ENCODE measurements at regions not wholly inside any gene's neighbourhood (a gene's known extent, or its start where the extent isn't known, plus 50 kb on each side); places are given as distances from the start of the nearest gene placed in this dataset.

DNA sequence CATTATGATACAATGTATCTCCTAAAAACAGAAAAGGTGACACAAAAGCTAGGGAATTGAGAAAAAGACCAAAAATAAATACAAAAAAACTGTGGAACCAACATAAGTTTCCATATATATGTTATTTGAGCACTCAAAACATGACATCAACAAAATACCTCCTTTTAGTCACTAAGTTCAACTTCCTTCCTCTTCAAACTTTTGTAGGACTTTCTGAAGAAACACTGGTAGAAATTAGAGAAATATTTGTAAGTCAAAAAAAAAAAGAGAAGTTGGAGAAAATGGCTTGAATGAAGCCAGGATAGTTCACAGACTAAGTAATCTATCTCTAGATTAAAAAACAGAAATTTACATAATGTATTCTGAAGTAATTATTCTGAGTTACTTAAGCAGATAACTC is 208.4 kb upstream of the ALCAM start:
- no peaks in the 10 kb centered on the region for H3K79me1 ChIP-seq (ENCODE audit: low read depth, low read length)
- peaks cover 0 to 13% of the 10 kb centered on the region in 2 donors for H3K4me1 ChIP-seq (ENCODE audit: control insufficient read depth in 2 of 2, insufficient read depth in 1 of 2, low read depth in 1 of 2, low read length in 2 of 2)

DNA sequence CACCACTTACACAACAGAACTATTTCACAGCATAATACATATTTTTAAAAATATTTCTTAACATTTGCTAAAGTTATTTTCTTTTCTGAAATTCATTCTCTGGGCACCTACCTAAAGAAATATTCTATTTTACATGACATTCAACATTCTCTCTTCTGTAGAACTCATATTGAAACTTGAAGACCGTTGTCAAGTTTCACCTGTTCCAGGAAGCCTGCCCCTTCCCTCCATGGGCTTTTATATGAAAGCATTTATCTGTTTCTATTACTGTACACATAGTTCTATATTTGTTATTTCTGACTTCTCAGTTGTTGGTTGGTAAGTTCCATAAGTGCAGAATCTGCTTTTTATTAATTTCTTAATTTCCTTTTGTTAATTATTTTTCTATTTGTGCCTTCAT is 204.3 kb upstream of the ALCAM start:
- Histone ChIP-seq H2BK15ac (ENCODE audit: low read length) (no peak overlapping the region), H3K4me1 (ENCODE audit: control insufficient read depth in 2 of 2, insufficient read depth in 1 of 2, low read depth in 1 of 2, low read length in 2 of 2) (no peaks in the 10 kb centered on the region), H4K8ac (ENCODE audit: low read depth, low read length) (no peak overlapping the region), H2BK5ac (ENCODE audit: low read length) (no peak overlapping the region), H3K14ac (ENCODE audit: low read length) (no peak overlapping the region), H3K18ac (ENCODE audit: low read length) (no peak overlapping the region), H3K27ac (replicated peaks; ENCODE audit: low read length) (no peak overlapping the region), H2BK12ac (ENCODE audit: low read length) (no peak overlapping the region), H2AFZ (ENCODE audit: low read length) (no peak overlapping the region), H3K4me2 (ENCODE audit: insufficient read depth, low read length, poor library complexity, severe bottlenecking) (no peak overlapping the region), H4K91ac (ENCODE audit: low read depth, low read length, poor library complexity) (no peak overlapping the region), H2BK120ac (ENCODE audit: low read depth, low read length) (no peak overlapping the region), H3K27me3 (ENCODE audit: control insufficient read depth in 3 of 3, insufficient read depth in 3 of 3, low read depth in 1 of 3, low read length in 3 of 3) (no peaks in the 10 kb centered on the region), H3K4me3 (ENCODE audit: low read length in 2 of 2) (no peak overlapping the region), H3K36me3 (replicated peaks in 1 of 2; ENCODE audit: control insufficient read depth in 2 of 2, insufficient read depth in 2 of 2, low read length in 2 of 2) (no peaks in the 10 kb centered on the region), H2AK5ac (ENCODE audit: low read depth, low read length) (no peak overlapping the region), H3K23ac (ENCODE audit: low read depth, low read length, poor library complexity) (no peak overlapping the region), H3K4ac (ENCODE audit: low read length) (no peak overlapping the region), H3K79me1 (ENCODE audit: low read depth, low read length) (no peaks in the 10 kb centered on the region), H3K9ac (ENCODE audit: low read depth, low read length, poor library complexity) (no peak overlapping the region), H3K9me3 (replicated peaks in 1 of 2; ENCODE audit: control insufficient read depth in 2 of 2, insufficient read depth in 1 of 2, low read depth in 1 of 2, low read length in 2 of 2) (peaks cover 0 to 1% of the 10 kb centered on the region in 2 donors)
- DNase-seq (ENCODE audit: low spot score): no peak
- no CpG with 5 or more reads among the region's 1 CpG for WGBS, 2 donors (ENCODE audit: extremely low coverage in 2 of 2, insufficient read length in 2 of 2, insufficient replicate concordance in 1 of 2)

More for the DNA sequence above, 208.4 kb upstream of the ALCAM start:
- no peak overlapping the region for H4K91ac ChIP-seq (ENCODE audit: low read depth, low read length, poor library complexity)
- no peak overlapping the region for H3K14ac ChIP-seq (ENCODE audit: low read length)
- H2BK120ac ChIP-seq (ENCODE audit: low read depth, low read length): no peak overlapping the region
- no peak overlapping the region for H4K8ac ChIP-seq (ENCODE audit: low read depth, low read length)
- H2AFZ ChIP-seq (ENCODE audit: low read length): no peak overlapping the region
- H3K4me3 ChIP-seq (ENCODE audit: low read length in 2 of 2): no peak overlapping the region
- no peak overlapping the region for H3K23ac ChIP-seq (ENCODE audit: low read depth, low read length, poor library complexity)
- H3K9ac ChIP-seq (ENCODE audit: low read depth, low read length, poor library complexity): no peak overlapping the region
- DNase-seq (ENCODE audit: low spot score): no peak
- H3K27ac ChIP-seq (replicated peaks; ENCODE audit: low read length): no peak overlapping the region
- no peak overlapping the region for H3K4me2 ChIP-seq (ENCODE audit: insufficient read depth, low read length, poor library complexity, severe bottlenecking)
- H2BK15ac ChIP-seq (ENCODE audit: low read length): no peak overlapping the region
- no peak overlapping the region for H3K18ac ChIP-seq (ENCODE audit: low read length)
- H2BK5ac ChIP-seq (ENCODE audit: low read length): no peak overlapping the region
- H2AK5ac ChIP-seq (ENCODE audit: low read depth, low read length): no peak overlapping the region
- H2BK12ac ChIP-seq (ENCODE audit: low read length): no peak overlapping the region
- no peaks in the 10 kb centered on the region for H3K36me3 ChIP-seq (replicated peaks in 1 of 2; ENCODE audit: control insufficient read depth in 2 of 2, insufficient read depth in 2 of 2, low read length in 2 of 2)
- H3K27me3 ChIP-seq (ENCODE audit: control insufficient read depth in 3 of 3, insufficient read depth in 3 of 3, low read depth in 1 of 3, low read length in 3 of 3): no peaks in the 10 kb centered on the region
- no peaks in the 10 kb centered on the region for H3K9me3 ChIP-seq (replicated peaks in 1 of 2; ENCODE audit: control insufficient read depth in 2 of 2, insufficient read depth in 1 of 2, low read depth in 1 of 2, low read length in 2 of 2)
- no peak overlapping the region for H3K4ac ChIP-seq (ENCODE audit: low read length)

- H3K23ac ChIP-seq (ENCODE audit: low read depth, low read length, poor library complexity): no peak overlapping the region
- H4K8ac ChIP-seq (ENCODE audit: low read depth, low read length): no peak overlapping the region
- peaks cover 0 to 1% of the 10 kb centered on the region in 2 donors for H3K9me3 ChIP-seq (replicated peaks in 1 of 2; ENCODE audit: control insufficient read depth in 2 of 2, insufficient read depth in 1 of 2, low read depth in 1 of 2, low read length in 2 of 2)
- no peak overlapping the region for H3K9ac ChIP-seq (ENCODE audit: low read depth, low read length, poor library complexity)
- no peak overlapping the region for H2AFZ ChIP-seq (ENCODE audit: low read length)
- H4K91ac ChIP-seq (ENCODE audit: low read depth, low read length, poor library complexity): no peak overlapping the region
- no peaks in the 10 kb centered on the region for H3K4me1 ChIP-seq (ENCODE audit: control insufficient read depth in 2 of 2, insufficient read depth in 1 of 2, low read depth in 1 of 2, low read length in 2 of 2)
- WGBS, 2 donors (ENCODE audit: extremely low coverage in 2 of 2, insufficient read length in 2 of 2, insufficient replicate concordance in 1 of 2): no CpG with 5 or more reads among the region's 1 CpG
- H2BK12ac ChIP-seq (ENCODE audit: low read length): no peak overlapping the region
- H3K27me3 ChIP-seq (ENCODE audit: control insufficient read depth in 3 of 3, insufficient read depth in 3 of 3, low read depth in 1 of 3, low read length in 3 of 3): no peaks in the 10 kb centered on the region
- H3K79me1 ChIP-seq (ENCODE audit: low read depth, low read length): no peaks in the 10 kb centered on the region
- H3K18ac ChIP-seq (ENCODE audit: low read length): no peak overlapping the region
- no peak overlapping the region for H2BK15ac ChIP-seq (ENCODE audit: low read length)
- no peak overlapping the region for H2BK120ac ChIP-seq (ENCODE audit: low read depth, low read length)
- no peak for DNase-seq (ENCODE audit: low spot score)
- H3K4me2 ChIP-seq (ENCODE audit: insufficient read depth, low read length, poor library complexity, severe bottlenecking): no peak overlapping the region
- H3K4me3 ChIP-seq (ENCODE audit: low read length in 2 of 2): no peak overlapping the region
- H3K4ac ChIP-seq (ENCODE audit: low read length): no peak overlapping the region
- no peak overlapping the region for H3K27ac ChIP-seq (replicated peaks; ENCODE audit: low read length)
- no peaks in the 10 kb centered on the region for H3K36me3 ChIP-seq (replicated peaks in 1 of 2; ENCODE audit: control insufficient read depth in 2 of 2, insufficient read depth in 2 of 2, low read length in 2 of 2)
- no peak overlapping the region for H2AK5ac ChIP-seq (ENCODE audit: low read depth, low read length)
- H2BK5ac ChIP-seq (ENCODE audit: low read length): no peak overlapping the region
- H3K14ac ChIP-seq (ENCODE audit: low read length): no peak overlapping the region
Observed at GRCh38 chr3:105166893-105167292, 199.8 kb upstream of the ALCAM start.

DNA sequence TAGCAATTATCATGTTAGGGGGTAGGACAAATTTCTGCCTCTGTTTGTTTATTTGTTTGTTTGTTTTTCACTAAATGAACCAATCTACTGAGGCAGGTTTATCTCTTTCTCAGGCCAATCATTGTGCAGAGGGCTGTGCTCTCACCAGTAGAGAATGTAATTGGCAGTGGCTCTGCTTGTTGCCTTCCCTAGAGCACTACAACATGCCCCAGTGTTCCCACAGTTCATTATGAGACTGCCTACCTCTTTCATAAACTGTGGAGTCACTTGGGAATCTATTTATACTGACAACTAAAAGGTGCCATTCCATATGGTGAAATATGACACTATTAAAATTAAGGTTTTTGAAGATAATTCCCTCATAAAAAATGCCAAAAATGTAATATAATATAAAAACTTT is 196.3 kb upstream of the ALCAM start:
- peaks cover 0 to 1% of the 10 kb centered on the region in 2 donors for H3K9me3 ChIP-seq (replicated peaks in 1 of 2; ENCODE audit: control insufficient read depth in 2 of 2, insufficient read depth in 1 of 2, low read depth in 1 of 2, low read length in 2 of 2)
- no peak overlapping the region for H2AK5ac ChIP-seq (ENCODE audit: low read depth, low read length)
- no peak overlapping the region for H3K18ac ChIP-seq (ENCODE audit: low read length)
- no peak overlapping the region for H2BK15ac ChIP-seq (ENCODE audit: low read length)
- peaks cover 0 to 1% of the 10 kb centered on the region in 2 donors for H3K4me1 ChIP-seq (ENCODE audit: control insufficient read depth in 2 of 2, insufficient read depth in 1 of 2, low read depth in 1 of 2, low read length in 2 of 2)
- no peak overlapping the region for H3K9ac ChIP-seq (ENCODE audit: low read depth, low read length, poor library complexity)
- DNase-seq (ENCODE audit: low spot score): no peak
- no peaks in the 10 kb centered on the region for H3K36me3 ChIP-seq (replicated peaks in 1 of 2; ENCODE audit: control insufficient read depth in 2 of 2, insufficient read depth in 2 of 2, low read length in 2 of 2)
- no peak overlapping the region for H3K4me2 ChIP-seq (ENCODE audit: insufficient read depth, low read length, poor library complexity, severe bottlenecking)
- no peaks in the 10 kb centered on the region for H3K27me3 ChIP-seq (ENCODE audit: control insufficient read depth in 3 of 3, insufficient read depth in 3 of 3, low read depth in 1 of 3, low read length in 3 of 3)
- H3K23ac ChIP-seq (ENCODE audit: low read depth, low read length, poor library complexity): no peak overlapping the region
- H2BK12ac ChIP-seq (ENCODE audit: low read length): no peak overlapping the region
- no peak overlapping the region for H3K14ac ChIP-seq (ENCODE audit: low read length)
- H3K4ac ChIP-seq (ENCODE audit: low read length): no peak overlapping the region
- H3K79me1 ChIP-seq (ENCODE audit: low read depth, low read length): no peaks in the 10 kb centered on the region
- no peak overlapping the region for H2AFZ ChIP-seq (ENCODE audit: low read length)
- no peak overlapping the region for H2BK5ac ChIP-seq (ENCODE audit: low read length)
- no peak overlapping the region for H4K91ac ChIP-seq (ENCODE audit: low read depth, low read length, poor library complexity)
- no peak overlapping the region for H3K27ac ChIP-seq (replicated peaks; ENCODE audit: low read length)
- no peak overlapping the region for H3K4me3 ChIP-seq (ENCODE audit: low read length in 2 of 2)
- no peak overlapping the region for H2BK120ac ChIP-seq (ENCODE audit: low read depth, low read length)
- H4K8ac ChIP-seq (ENCODE audit: low read depth, low read length): no peak overlapping the region
